A673 (cell line): ENCODE measurements at regions not wholly inside any gene's neighbourhood (a gene's known extent, or its start where the extent isn't known, plus 50 kb on each side); places are given as distances from the start of the nearest gene placed in this dataset.

ENCODE experiments used
- EZH2 ChIP-seq: fragments of 200-600 bp; sonication (generic); IDR thresholded peaks from 2 replicates; pipeline ENCODE4 v1.6.1; 2017; ENCODE audit warnings: borderline replicate concordance, low read depth, mild to moderate bottlenecking, mixed read lengths, antibody characterized with exemption, low read length; ENCODE audit not compliant: poor library complexity, severe bottlenecking
- TF ChIP-seq, protein P1 (sequence below): fragments of 300-800, 200-600 bp; sonication (generic); conservative IDR thresholded peaks from 2 replicates; pipeline ENCODE4 v1.5.1; 2017; ENCODE audit warnings: low read depth, mild to moderate bottlenecking, antibody characterized with exemption, low read length, moderate library complexity, mixed read lengths

DNA sequence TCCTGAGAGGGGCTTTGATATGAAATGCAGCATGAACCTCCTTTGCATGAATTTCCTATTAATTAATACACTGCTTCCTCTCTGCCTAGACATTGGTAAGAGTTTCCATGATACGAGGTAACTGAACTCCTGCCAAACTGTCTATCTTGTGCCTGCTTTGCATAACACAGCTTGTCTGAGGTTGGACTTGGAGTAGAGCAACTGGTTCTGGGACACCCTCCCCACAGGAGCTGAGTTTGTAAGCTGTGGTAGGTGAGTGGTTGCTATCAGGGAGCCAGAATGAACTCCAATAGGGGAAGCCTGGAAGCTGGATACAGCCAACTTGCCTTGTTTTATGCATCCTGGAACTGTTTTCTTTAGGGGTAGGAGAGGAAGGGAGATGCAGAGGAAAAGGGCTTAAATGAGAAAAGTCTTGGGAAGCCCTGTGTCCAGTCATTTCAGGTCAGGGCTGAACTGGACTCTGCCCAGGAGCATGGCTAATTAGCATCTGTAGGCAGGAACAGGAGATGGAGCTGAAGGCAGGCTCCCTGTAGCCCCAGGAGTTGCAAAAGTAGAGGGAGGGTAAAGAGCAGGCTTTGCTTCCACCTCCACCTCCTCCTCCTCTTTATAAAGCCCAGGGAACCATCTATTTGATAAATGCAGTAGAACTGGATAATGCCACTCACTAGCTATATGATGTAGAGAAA, 73.2 kb upstream of the GPR158 start:
- TF ChIP-seq, protein P1, sequence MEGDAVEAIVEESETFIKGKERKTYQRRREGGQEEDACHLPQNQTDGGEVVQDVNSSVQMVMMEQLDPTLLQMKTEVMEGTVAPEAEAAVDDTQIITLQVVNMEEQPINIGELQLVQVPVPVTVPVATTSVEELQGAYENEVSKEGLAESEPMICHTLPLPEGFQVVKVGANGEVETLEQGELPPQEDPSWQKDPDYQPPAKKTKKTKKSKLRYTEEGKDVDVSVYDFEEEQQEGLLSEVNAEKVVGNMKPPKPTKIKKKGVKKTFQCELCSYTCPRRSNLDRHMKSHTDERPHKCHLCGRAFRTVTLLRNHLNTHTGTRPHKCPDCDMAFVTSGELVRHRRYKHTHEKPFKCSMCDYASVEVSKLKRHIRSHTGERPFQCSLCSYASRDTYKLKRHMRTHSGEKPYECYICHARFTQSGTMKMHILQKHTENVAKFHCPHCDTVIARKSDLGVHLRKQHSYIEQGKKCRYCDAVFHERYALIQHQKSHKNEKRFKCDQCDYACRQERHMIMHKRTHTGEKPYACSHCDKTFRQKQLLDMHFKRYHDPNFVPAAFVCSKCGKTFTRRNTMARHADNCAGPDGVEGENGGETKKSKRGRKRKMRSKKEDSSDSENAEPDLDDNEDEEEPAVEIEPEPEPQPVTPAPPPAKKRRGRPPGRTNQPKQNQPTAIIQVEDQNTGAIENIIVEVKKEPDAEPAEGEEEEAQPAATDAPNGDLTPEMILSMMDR = no peak
- TF ChIP-seq EZH2 = no peak
